Heart right ventricle (tissue), 16 donors: ENCODE measurements at regions not wholly inside any gene's neighbourhood (a gene's known extent, or its start where the extent isn't known, plus 50 kb on each side); places are given as distances from the start of the nearest gene placed in this dataset.
A peak's percentile ranks its signal among the peaks of the same experiment; 100 is the strongest.

ENCODE experiments used
- ATAC-seq, 8 donors: fragments of 200-7000 bp; cut with Tn5 transposase; one replicate each; pipeline ENCODE4 v1.9.1; 2020; ENCODE audit warnings: mild to moderate bottlenecking in 8 of 8, moderate library complexity in 8 of 8, moderate number of reproducible peaks in 1 of 8
- DNase-seq, 2 donors: peaks; one replicate each; pipeline ENCODE4 v3.0.0-alpha.2; 2020
- H3K27ac ChIP-seq, 10 donors: fragments of 200-600 bp; sonication (generic) in 2 of 10; one replicate each; pipeline versions ENCODE4 v1.5.0 to v1.8.0; 2020 to 2022; ENCODE audit warnings: mild to moderate bottlenecking in 3 of 10
- H3K27me3 ChIP-seq, 7 donors: fragments of 200-600 bp; one replicate each; pipeline ENCODE4 v1.8.0; 2021 to 2022; ENCODE audit warnings: mild to moderate bottlenecking in 2 of 7
- H3K36me3 ChIP-seq, 9 donors: fragments of 200-600 bp; sonication (generic) in 1 of 9; one replicate each; pipeline versions ENCODE4 v1.5.0 to v1.8.0; 2020 to 2022; ENCODE audit warnings: mild to moderate bottlenecking in 2 of 9
- H3K4me1 ChIP-seq, 9 donors: fragments of 200-600 bp; sonication (generic) in 1 of 9; one replicate each; pipeline versions ENCODE4 v1.5.0 to v1.8.0; 2020 to 2022; ENCODE audit warnings: mild to moderate bottlenecking in 4 of 9
- H3K4me3 ChIP-seq, 10 donors: fragments of 200-600 bp; sonication (generic) in 2 of 10; one replicate each; pipeline versions ENCODE4 v1.5.0 to v1.8.0; 2020 to 2022; ENCODE audit warnings: mild to moderate bottlenecking in 7 of 10, moderate library complexity in 2 of 10
- H3K9me3 ChIP-seq, 11 donors: fragments of 200-600 bp in 10 of 11; sonication (generic) in 2 of 11; one replicate each; pipeline versions ENCODE4 v1.5.0 to v1.8.0; 2013 to 2022; ENCODE audit warnings: mild to moderate bottlenecking in 2 of 11, control low read depth in 1 of 11, moderate library complexity in 1 of 11
- CTCF ChIP-seq, 9 donors: fragments of 200-600 bp; sonication (generic) in 2 of 9; IDR thresholded peaks; one replicate each; pipeline versions ENCODE4 v1.5.0 to v1.8.0; 2021 to 2022; ENCODE audit warnings: antibody characterized with exemption in 9 of 9, mild to moderate bottlenecking in 5 of 9, moderate library complexity in 1 of 9
- WGBS, 2 donors: extraction: QIAGEN DNeasy Blood & Tissue Kit; methylation state at CpG; one replicate each; pipeline ENCODE4 v1.1.7; 2013; ENCODE audit warnings: inconsistent platforms in 1 of 2; 5-methylcytosine and 5-hydroxymethylcytosine counted together
- intact Hi-C, 10 donors: fragments of 100-400 bp; cut with DNase I; formaldehyde crosslinking; loops; one replicate each; pipeline versions ENCODE4 v1.11.1 to v1.14.2; 2022
- donor health status: Arrhythmogenic right ventricular cardiomyopathy.
- donor health status: ischemic (EF 13 %, LVEDD 7.1; RV severe dilation, severe dysfunction).
- donor health status: healthy with polysubstance abuse.
- donor health status: DM: no; HTN: yes; CAD: no.
- donor health status: DM: no; HTN: no; CAD: no.
- donor health status: ischemic (EF 25% LVEDD 6.9; RV normal size, moderate dysfunction).
- donor health status: ischemic (EF 25% LVEDD 5.7; RV mildly dilated, moderate dysfunction).
- donor health status: healthy.
- donor health status: DM: yes; HTN: yes; CAD: no.
- donor health status: Ischemic cardiomyopathy.
- donor health status: ischemic (EF 35%, LVEDD 5.7; RV mildly dilated, moderate dysfunction).
- donor health status: nonischemic (EF 11% LVEDD 7.7; RV severe dilation, severe dysfunction).
- donor health status: DM: yes; HTN: yes; CAD: no.
- donor health status: PGD.
- donor health status: ischemic (EF 29% LVEDD 5.4; RV normal size, mild dysfunction).
- donor health status: nonischemic (EF 23%, LVEDD 6.1; RV moderate dilation, normal function).

- no peaks in the 10 kb centered on the region for H3K9me3 ChIP-seq
- peaks cover 0 to 15% (median 2%) of the 10 kb centered on the region in 9 donors for H3K4me1 ChIP-seq
- H3K36me3 ChIP-seq = no peaks in the 10 kb centered on the region
- ATAC-seq (no peak), DNase-seq (no peak)
- H3K27me3 ChIP-seq = no peaks in the 10 kb centered on the region
- H3K27ac ChIP-seq = no peak overlapping the region
- H3K4me3 ChIP-seq = no peak overlapping the region
- TF ChIP-seq CTCF (IDR thresholded peaks at IDR 0.05) = no peak
- intact Hi-C loops = no loop called here
These were observed 74.2 kb upstream of the SLC12A2 start for GRCh38 chr5:128009403-128009802.

GRCh38 chr5:128011339-128011738 lies 72.2 kb upstream of the SLC12A2 start:
- H3K9me3 ChIP-seq = no peaks in the 10 kb centered on the region
- H3K27me3 ChIP-seq = no peaks in the 10 kb centered on the region
- no peaks in the 10 kb centered on the region for H3K36me3 ChIP-seq
- H3K4me3 ChIP-seq = no peak overlapping the region
- TF ChIP-seq CTCF (IDR thresholded peaks at IDR 0.05) = no peak
- no peak for DNase-seq
- H3K4me1 ChIP-seq = peaks cover 0 to 27% (median 4%) of the 10 kb centered on the region in 9 donors
- no peak overlapping the region for H3K27ac ChIP-seq
- intact Hi-C loops = no loop called here
- no peak for ATAC-seq

- ATAC-seq (peak in 5 of 8 donors; percentile 23 to 74 (median 46)), DNase-seq (no peak)
- 41 to 49% methylated on average over 2 of the region's 2 CpGs for WGBS, 2 donors
- Histone ChIP-seq H3K36me3 (no peaks in the 10 kb centered on the region), H3K9me3 (no peaks in the 10 kb centered on the region), H3K27ac (no peak overlapping the region), H3K4me3 (no peak overlapping the region), H3K27me3 (no peaks in the 10 kb centered on the region), H3K4me1 (peaks cover 0 to 42% (median 4%) of the 10 kb centered on the region in 9 donors)
- no peak for TF ChIP-seq CTCF (IDR thresholded peaks at IDR 0.05)
- intact Hi-C loops = no loop called here
These were observed 69.0 kb upstream of the SLC12A2 start for GRCh38 chr5:128014578-128014977.

GRCh38 chr5:128015478-128015877 lies 68.1 kb upstream of the SLC12A2 start:
- no peaks in the 10 kb centered on the region for H3K9me3 ChIP-seq
- peaks cover 0 to 42% (median 4%) of the 10 kb centered on the region in 9 donors for H3K4me1 ChIP-seq
- no peak for TF ChIP-seq CTCF (IDR thresholded peaks at IDR 0.05)
- H3K4me3 ChIP-seq = no peak overlapping the region
- peaks cover 0 to 3% (median 0%) of the 10 kb centered on the region in 9 donors for H3K36me3 ChIP-seq
- ATAC-seq = no peak
- 80 to 82% methylated on average over 1 of the region's 1 CpG for WGBS, 2 donors
- DNase-seq = no peak
- no peaks in the 10 kb centered on the region for H3K27me3 ChIP-seq
- no peak overlapping the region for H3K27ac ChIP-seq
- intact Hi-C loops = loop anchor here in 1 of 10 donors (5.0 kb wide), 1 partner anchor 138 kb away; no protein-coding TSS in a partner anchor
